IMR-90 (cell line): ENCODE measurements at regions not wholly inside any gene's neighbourhood (a gene's known extent, or its start where the extent isn't known, plus 50 kb on each side); places are given as distances from the start of the nearest gene placed in this dataset.
A peak's percentile ranks its signal among the peaks of the same experiment; 100 is the strongest.

Source experiments
- ATAC-seq: fragments of 200-7000 bp; cut with Tn5 transposase; 2 replicates; pipeline ENCODE4 v1.9.1; 2020; ENCODE audit warnings: low read depth, mild to moderate bottlenecking, moderate library complexity
- BruUV-seq: library from RNA; stranded (reverse); fragments of 400-500 nt; replicated peaks from 2 replicates; lab custom pipeline; 2021; lab: Mats Ljungman, UMichigan
- CTCF ChIA-PET: fragments of 300-600 bp; formaldehyde crosslinking; extraction: SDS; loops from one replicate; lab custom pipeline; 2021; ENCODE audit warnings: antibody characterized with exemption; lab: Yijun Ruan, JAX
- POLR2A ChIA-PET: fragments of 300-600 bp; sonication (Branson Sonifier 250); formaldehyde crosslinking; loops from one replicate; lab custom pipeline; 2022; ENCODE audit warnings: antibody characterized with exemption; ENCODE audit not compliant: unreplicated experiment; lab: Charles Lee
- DNase-seq: peaks from one replicate; pipeline ENCODE4 v3.0.0; 2013
- H2AFZ ChIP-seq: replicated peaks from 2 replicates; pipeline ENCODE3; 2013; ENCODE audit warnings: low read length, mild to moderate bottlenecking; ENCODE audit not compliant: poor library complexity
- H2AK5ac ChIP-seq: 2 replicates; pipeline ENCODE4 v1.6.1; 2013; ENCODE audit warnings: low read depth, low read length, inconsistent platforms
- H2AK9ac ChIP-seq: replicated peaks from 2 replicates; pipeline ENCODE3; 2013; ENCODE audit warnings: mild to moderate bottlenecking, low read depth, low read length, moderate library complexity; ENCODE audit not compliant: poor library complexity
- H2BK120ac ChIP-seq: 2 replicates; pipeline ENCODE4 v1.6.1; 2013; ENCODE audit warnings: low read depth, low read length, inconsistent platforms
- H2BK15ac ChIP-seq: 3 replicates; pipeline ENCODE4 v1.6.1; 2013; ENCODE audit warnings: low read depth, low read length, inconsistent platforms
- H2BK20ac ChIP-seq: 2 replicates; pipeline ENCODE4 v1.6.1; 2013; ENCODE audit warnings: low read depth, mild to moderate bottlenecking, inconsistent platforms, low read length, moderate library complexity
- H2BK5ac ChIP-seq: 2 replicates; pipeline ENCODE4 v1.6.1; 2013; ENCODE audit warnings: mild to moderate bottlenecking, low read depth, low read length, inconsistent platforms; ENCODE audit not compliant: poor library complexity, severe bottlenecking
- H3K14ac ChIP-seq: replicated peaks from 2 replicates; pipeline ENCODE4 v1.6.1; 2013; ENCODE audit warnings: low read depth, low read length, inconsistent platforms
- H3K18ac ChIP-seq: 2 replicates; pipeline ENCODE4 v1.6.1; 2013; ENCODE audit warnings: low read depth, low read length, control low read depth
- H3K23ac ChIP-seq: 2 replicates; pipeline ENCODE4 v1.6.1; 2013; ENCODE audit warnings: low read depth, low read length, inconsistent platforms
- H3K27ac ChIP-seq: 2 replicates; pipeline ENCODE4 v1.5.1; 2013; ENCODE audit warnings: mild to moderate bottlenecking, control low read depth, low read length; ENCODE audit not compliant: insufficient read depth
- H3K27me3 ChIP-seq: 2 replicates; pipeline ENCODE4 v1.6.1; 2013; ENCODE audit warnings: low read length; ENCODE audit not compliant: control insufficient read depth, insufficient read depth
- H3K36me3 ChIP-seq: 2 replicates; pipeline ENCODE4 v1.6.1; 2013; ENCODE audit warnings: low read length, mixed read lengths; ENCODE audit not compliant: control insufficient read depth, insufficient read depth
- H3K4ac ChIP-seq: 2 replicates; pipeline ENCODE4 v1.6.1; 2013; ENCODE audit warnings: low read depth, low read length, inconsistent platforms
- H3K4me1 ChIP-seq: 2 replicates; pipeline ENCODE4 v1.6.1; 2013; ENCODE audit warnings: low read length, mixed read lengths; ENCODE audit not compliant: control insufficient read depth, insufficient read depth
- H3K4me2 ChIP-seq: 2 replicates; pipeline ENCODE4 v1.6.1; 2013; ENCODE audit warnings: low read depth, mild to moderate bottlenecking, control low read depth, low read length, moderate library complexity
- H3K4me3 ChIP-seq: 2 replicates; pipeline ENCODE4 v1.5.1; 2013; ENCODE audit warnings: low read depth, mild to moderate bottlenecking, control low read depth, low read length, moderate library complexity; ENCODE audit not compliant: insufficient read depth
- H3K56ac ChIP-seq: 2 replicates; pipeline ENCODE4 v1.6.1; 2013; ENCODE audit warnings: low read length, inconsistent platforms; ENCODE audit not compliant: insufficient read depth; ENCODE audit errors: extremely low read depth
- H3K79me1 ChIP-seq, 2 experiments: 2 replicates each; pipeline ENCODE4 v1.6.1; 2013; ENCODE audit warnings: low read length in 2 of 2, inconsistent platforms in 1 of 2, low read depth in 1 of 2
- H3K9ac ChIP-seq: 2 replicates; pipeline ENCODE4 v1.6.1; 2013; ENCODE audit warnings: low read depth, low read length, control low read depth
- H3K9me1 ChIP-seq: 2 replicates; pipeline ENCODE4 v1.6.1; 2013; ENCODE audit warnings: low read length, inconsistent platforms; ENCODE audit not compliant: insufficient read depth
- H3K9me3 ChIP-seq: 2 replicates; pipeline ENCODE4 v1.6.1; 2013; ENCODE audit warnings: low read length; ENCODE audit not compliant: control insufficient read depth, insufficient read depth
- H4K20me1 ChIP-seq: 2 replicates; pipeline ENCODE4 v1.6.1; 2013; ENCODE audit warnings: low read length, inconsistent platforms; ENCODE audit not compliant: insufficient read depth
- H4K5ac ChIP-seq: 2 replicates; pipeline ENCODE4 v1.6.1; 2013; ENCODE audit warnings: mild to moderate bottlenecking, low read depth, low read length, control low read depth
- H4K8ac ChIP-seq, 2 experiments: 2 replicates each; pipeline ENCODE4 v1.6.1; 2013; ENCODE audit warnings: low read depth in 2 of 2, low read length in 2 of 2, control low read depth in 1 of 2, inconsistent platforms in 1 of 2
- H4K91ac ChIP-seq: 2 replicates; pipeline ENCODE4 v1.6.1; 2013; ENCODE audit warnings: low read depth, low read length, inconsistent platforms; ENCODE audit not compliant: insufficient read depth
- BHLHE40 ChIP-seq: fragments of 150-350 bp; IDR thresholded peaks from 2 replicates; pipeline ENCODE4 v1.6.1; 2016; ENCODE audit warnings: mild to moderate bottlenecking, low read depth, low read length
- POLR2A ChIP-seq: IDR thresholded peaks from 2 replicates; pipeline ENCODE4 v1.6.1; 2012; ENCODE audit warnings: mild to moderate bottlenecking, low read depth, low read length
- WGBS, 2 experiments: methylation state at CpG; one replicate each; pipeline versions ENCODE4 v1.1.5 to v1.1.7; 2013; ENCODE audit warnings: missing lambda C conversion rate in 2 of 2; ENCODE audit not compliant: insufficient read length in 1 of 2; ENCODE audit errors: extremely low coverage in 2 of 2; 5-methylcytosine and 5-hydroxymethylcytosine counted together
- dilution Hi-C: fragments of 300-500 bp; cut with HindIII; formaldehyde crosslinking; loops from one replicate; pipeline ENCODE4 v1.14.3; 2018; ENCODE audit warnings: low sequenced_read_pairs; ENCODE audit not compliant: unreplicated experiment
- in situ Hi-C: fragments of 300-500 bp; cut with MboI; formaldehyde crosslinking; loops from 3 replicates; pipeline ENCODE4 v1.14.3; 2019; ENCODE audit warnings: low sequenced_read_pairs, inconsistent platforms, mixed read lengths
- intact Hi-C: fragments of 100-400 bp; cut with micrococcal nuclease; formaldehyde crosslinking; loops from 2 replicates; pipeline ENCODE4 v1.10.0; 2022

DNA sequence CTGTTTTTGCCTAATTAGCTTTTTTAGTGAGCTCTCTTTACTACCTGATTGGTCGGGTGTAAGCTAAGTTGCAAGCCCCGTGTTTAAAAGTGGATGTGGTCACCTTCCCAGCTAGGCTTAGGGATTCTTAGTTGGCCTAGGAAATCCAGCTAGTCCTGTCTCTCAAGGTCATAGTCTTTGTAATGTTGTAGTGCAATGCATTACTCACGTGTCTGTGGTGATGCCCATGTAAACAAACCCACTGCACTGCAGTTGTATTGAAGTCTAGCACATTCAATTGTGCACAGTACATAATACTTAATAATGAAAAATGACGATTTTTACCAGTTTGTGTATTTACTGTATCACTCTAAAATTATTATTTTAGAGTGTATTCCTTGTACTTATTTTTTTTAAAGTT is 335.5 kb downstream of the NUAK1 start:
- Histone ChIP-seq H3K4ac (no peak overlapping the region), H3K4me2 (no peak overlapping the region), H2AK5ac (no peak overlapping the region), H2AFZ (no peak overlapping the region), H3K9ac (no peak overlapping the region), H4K91ac (no peak overlapping the region), H3K79me1 (no peaks in the 10 kb centered on the region), H3K4me1 (no peaks in the 10 kb centered on the region), H2BK15ac (no peak overlapping the region), H3K4me3 (no peak overlapping the region), H3K14ac (no peak overlapping the region), H3K27me3 (no peaks in the 10 kb centered on the region; the same call in 1 of the 2 replicates), H3K9me3 (no peaks in the 10 kb centered on the region), H4K5ac (no peak overlapping the region), H2BK120ac (no peak overlapping the region), H3K36me3 (no peaks in the 10 kb centered on the region), H4K20me1 (no peaks in the 10 kb centered on the region), H2AK9ac (no peak overlapping the region), H3K23ac (no peak overlapping the region), H2BK5ac (no peak overlapping the region), H3K27ac (no peak overlapping the region), H3K9me1 (no peaks in the 10 kb centered on the region), H3K18ac (no peak overlapping the region), H2BK20ac (no peak overlapping the region), H4K8ac (no peak overlapping the region), H3K56ac (no peak overlapping the region)
- DNase-seq (no peak), ATAC-seq (no peak)
- intact Hi-C loops = no loop called here
- TF ChIP-seq BHLHE40 (peak; percentile 75; the same call in 1 of the 2 replicates), POLR2A (no peak)
- no TSS peak for BruUV-seq
- ChIA-PET CTCF (no interaction called here), POLR2A (no interaction called here)
- no CpG with 5 or more reads among the region's 4 CpGs for WGBS, 2 experiments
- in situ Hi-C loops = no loop called here
- dilution Hi-C loops = no loop called here
